H7 (cell line): ENCODE measurements at regions not wholly inside any gene's neighbourhood (a gene's known extent, or its start where the extent isn't known, plus 50 kb on each side); places are given as distances from the start of the nearest gene placed in this dataset.
"Not testable (repeated sequence)": the region's sequence is repeated elsewhere in the genome, so short reads cannot be mapped to it uniquely, and the experiment has no call there.

Experiments used
- DNase-seq: peaks from one replicate; pipeline ENCODE4 v3.0.0; 2012
- H3K27me3 ChIP-seq: 2 replicates; pipeline ENCODE4 v1.6.0; 2011; ENCODE audit warnings: mild to moderate bottlenecking, low read length; ENCODE audit not compliant: control insufficient read depth, insufficient read depth
- H3K36me3 ChIP-seq: replicated peaks from 2 replicates; pipeline ENCODE4 v1.5.1; 2011; ENCODE audit warnings: low read length; ENCODE audit not compliant: control insufficient read depth, insufficient read depth
- H3K4me3 ChIP-seq: 2 replicates; pipeline ENCODE4 v1.5.1; 2011; ENCODE audit warnings: low read depth, mild to moderate bottlenecking, control low read depth, low read length, moderate library complexity; ENCODE audit not compliant: insufficient read depth

DNA sequence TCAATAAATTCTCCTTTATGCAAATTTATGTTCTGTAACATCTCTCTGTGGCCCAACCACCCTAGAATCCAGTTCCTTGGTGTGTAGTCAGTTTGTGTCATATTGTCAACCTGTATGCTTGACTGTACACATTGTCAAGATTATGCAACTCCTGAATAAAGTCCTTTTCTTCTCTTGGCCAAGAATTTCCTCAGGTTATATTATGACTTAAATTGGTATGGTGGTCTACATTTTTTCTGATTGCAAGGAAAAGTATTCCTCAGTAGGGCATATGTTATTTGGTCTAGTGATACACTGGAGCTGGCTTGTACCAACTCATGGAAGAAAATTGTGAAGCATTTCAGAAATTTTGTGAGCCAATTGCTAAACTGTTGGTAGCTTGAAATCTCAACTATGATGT, 482.8 kb upstream of the CHORDC1 start:
- Histone ChIP-seq H3K4me3 (no peak overlapping the region), H3K27me3 (no peaks in the 10 kb centered on the region), H3K36me3 (no peaks in the 10 kb centered on the region)
- no peak for DNase-seq

DNA sequence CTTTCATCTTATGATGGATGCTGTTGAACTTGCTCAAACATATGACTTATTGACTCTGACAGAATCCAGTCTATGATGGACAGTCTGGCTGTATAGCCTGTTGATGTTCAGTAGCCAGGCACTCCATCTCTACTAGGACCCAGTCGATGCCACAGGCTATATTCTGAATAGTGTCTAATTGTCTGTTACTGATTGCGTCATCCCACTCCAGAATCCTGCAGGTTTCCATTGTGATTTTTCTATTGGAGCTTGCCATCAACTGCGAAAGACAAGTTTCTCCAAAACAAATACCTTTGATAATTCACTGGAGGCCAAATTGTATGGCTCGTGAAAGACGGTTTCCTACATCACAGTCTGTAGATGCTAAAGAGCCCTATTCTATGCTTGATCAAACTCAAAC, 481.7 kb upstream of the CHORDC1 start:
- H3K27me3 ChIP-seq: no peaks in the 10 kb centered on the region
- no peak for DNase-seq
- no peaks in the 10 kb centered on the region for H3K36me3 ChIP-seq
- H3K4me3 ChIP-seq: no peak overlapping the region

DNA sequence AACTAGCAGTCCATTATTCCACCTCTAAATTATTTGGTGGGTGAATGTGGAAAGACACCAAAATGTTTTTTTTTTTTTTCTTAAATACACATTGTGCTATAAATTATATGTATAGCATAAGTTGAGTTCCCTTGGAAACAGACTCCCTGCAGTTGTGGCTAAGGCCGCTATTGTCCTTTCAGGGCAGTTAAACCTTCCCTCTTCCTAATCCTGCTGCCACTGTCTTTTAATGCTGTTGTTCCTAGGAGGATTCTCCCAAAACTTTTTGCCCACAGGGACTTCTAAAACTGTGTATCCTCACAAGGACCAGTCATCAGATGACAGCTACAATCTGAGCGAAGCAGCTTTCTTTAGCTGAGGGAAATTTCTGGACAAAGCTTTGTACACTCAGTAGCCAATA, 478.9 kb upstream of the CHORDC1 start:
- H3K4me3 ChIP-seq: no peak overlapping the region
- no peak for DNase-seq
- no peaks in the 10 kb centered on the region for H3K27me3 ChIP-seq
- no peaks in the 10 kb centered on the region for H3K36me3 ChIP-seq

DNA sequence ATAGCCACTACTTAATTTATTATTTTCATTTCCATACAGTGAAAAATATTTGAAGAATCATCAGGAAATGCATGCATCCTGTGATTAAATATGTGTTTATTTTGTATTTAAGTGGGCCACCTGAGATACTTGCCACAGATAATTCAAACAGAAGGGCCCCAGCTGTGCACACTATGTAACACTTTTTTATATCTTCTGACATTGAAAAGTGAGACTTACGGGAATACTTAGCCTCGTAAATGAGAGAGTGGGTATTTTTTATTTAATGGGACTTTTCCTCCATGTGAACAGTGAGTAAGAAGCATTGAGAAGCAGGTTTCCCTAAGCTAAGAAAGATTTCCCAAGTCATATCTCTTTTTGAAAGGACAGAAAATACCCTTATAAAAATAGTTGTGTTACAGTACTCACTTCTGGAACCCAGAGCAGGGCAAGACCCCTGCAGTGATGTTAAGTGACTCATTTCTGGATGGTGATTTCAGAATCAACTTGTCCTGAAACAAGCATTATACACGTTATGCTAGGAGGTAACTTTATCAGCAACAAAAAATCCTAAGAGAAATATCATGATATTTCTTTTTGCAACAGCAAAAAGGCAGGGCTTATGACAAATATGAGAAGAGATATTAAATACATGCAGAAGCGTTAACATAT, 478.1 kb upstream of the CHORDC1 start:
- no peaks in the 10 kb centered on the region for H3K27me3 ChIP-seq
- no peak overlapping the region for H3K4me3 ChIP-seq
- H3K36me3 ChIP-seq: no peaks in the 10 kb centered on the region
- DNase-seq: no peak

DNA sequence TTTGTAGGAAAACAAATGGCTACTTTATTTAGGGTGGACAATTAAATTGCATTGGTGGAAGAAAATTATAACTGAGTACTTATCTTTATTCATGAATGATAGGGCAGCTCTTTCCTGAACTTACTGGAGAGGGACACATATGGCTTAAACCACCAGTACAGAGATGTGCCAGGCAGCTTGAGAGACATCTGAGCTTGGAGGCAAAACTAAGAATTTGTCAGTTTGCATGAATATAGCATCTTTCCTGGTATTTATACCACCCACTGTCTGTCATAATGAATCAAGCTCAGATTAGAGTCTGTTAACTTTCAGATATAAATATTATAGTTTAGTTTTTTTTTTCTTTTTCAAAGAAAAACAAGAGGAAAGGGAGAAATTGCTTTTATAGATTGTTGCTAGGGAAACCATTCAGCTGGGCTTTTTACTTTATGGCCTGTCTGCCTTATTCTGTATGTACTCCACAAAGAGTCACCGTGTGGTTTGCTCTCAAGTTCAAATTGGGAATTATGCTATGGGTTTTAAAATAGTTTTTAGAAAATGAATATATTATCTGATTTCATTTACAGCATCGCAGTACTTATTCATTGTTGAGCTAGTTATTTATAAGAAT, 477.0 kb upstream of the CHORDC1 start:
- H3K36me3 ChIP-seq: no peaks in the 10 kb centered on the region
- no peaks in the 10 kb centered on the region for H3K27me3 ChIP-seq
- no peak overlapping the region for H3K4me3 ChIP-seq
- DNase-seq: no peak

DNA sequence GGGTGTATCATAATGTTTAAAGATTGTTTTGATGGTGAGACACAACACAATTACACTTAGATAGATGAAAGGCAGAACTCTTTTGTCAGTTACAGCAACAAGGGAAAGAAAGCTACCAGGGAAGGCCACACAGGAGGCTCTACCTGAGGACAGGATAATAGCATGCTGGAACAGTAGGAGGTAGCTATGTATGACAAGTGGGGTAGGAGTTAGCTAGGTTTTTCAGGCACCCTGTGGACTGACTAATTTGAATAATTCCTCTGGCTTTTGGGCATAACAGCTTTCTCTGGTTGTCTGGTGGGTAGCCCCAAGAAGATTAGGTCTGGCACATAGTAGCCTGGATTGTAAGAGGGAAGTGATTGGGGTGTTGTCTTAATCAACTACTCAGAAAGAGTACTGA, 475.4 kb upstream of the CHORDC1 start:
- H3K4me3 ChIP-seq: no peak overlapping the region
- H3K27me3 ChIP-seq: no peaks in the 10 kb centered on the region
- DNase-seq: peak; percentile 33
- H3K36me3 ChIP-seq: no peaks in the 10 kb centered on the region

DNA sequence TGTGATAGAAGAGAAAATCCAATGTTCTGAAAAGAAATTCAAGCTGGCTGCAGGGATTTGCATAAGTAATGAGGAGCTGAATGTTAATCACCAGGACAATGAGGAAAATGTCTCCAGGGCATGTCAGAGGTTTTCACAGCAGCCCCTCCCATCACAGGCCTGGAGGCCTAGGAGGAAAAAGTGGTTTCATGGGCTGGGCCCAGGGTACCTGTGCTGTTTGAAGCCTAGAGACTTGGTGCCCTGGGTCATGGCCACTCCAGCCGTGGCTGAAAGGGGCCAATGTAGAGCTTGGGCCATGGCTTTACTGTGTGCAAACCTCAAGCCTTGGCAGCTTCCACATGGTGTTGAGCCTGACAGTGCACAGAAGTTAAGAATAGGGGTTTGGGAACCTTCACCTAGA, 452.6 kb upstream of the CHORDC1 start:
- not testable (repeated sequence) for H3K36me3 ChIP-seq, H3K27me3 ChIP-seq, H3K4me3 ChIP-seq, DNase-seq

DNA sequence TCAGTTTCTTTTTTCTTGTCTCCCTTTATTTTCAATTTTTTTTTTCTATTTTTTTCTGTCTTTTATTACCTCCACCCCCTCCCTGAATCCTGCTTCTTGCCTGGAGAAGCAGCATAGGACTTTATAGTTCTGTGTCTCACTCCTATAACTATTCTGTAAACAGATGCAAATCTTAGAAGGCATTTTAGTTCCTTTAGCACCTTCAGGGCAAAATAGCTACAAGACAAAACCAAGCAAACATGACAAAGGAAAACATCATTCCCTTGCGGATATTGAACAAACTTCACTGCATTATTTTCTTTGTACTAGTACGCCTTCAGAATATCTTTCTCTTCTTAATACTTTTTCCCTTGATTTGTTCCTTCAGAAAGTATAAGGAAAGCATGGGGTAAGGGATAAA, 446.2 kb upstream of the CHORDC1 start:
- no peak for DNase-seq
- Histone ChIP-seq H3K27me3 (no peaks in the 10 kb centered on the region), H3K36me3 (no peaks in the 10 kb centered on the region), H3K4me3 (no peak overlapping the region)

DNA sequence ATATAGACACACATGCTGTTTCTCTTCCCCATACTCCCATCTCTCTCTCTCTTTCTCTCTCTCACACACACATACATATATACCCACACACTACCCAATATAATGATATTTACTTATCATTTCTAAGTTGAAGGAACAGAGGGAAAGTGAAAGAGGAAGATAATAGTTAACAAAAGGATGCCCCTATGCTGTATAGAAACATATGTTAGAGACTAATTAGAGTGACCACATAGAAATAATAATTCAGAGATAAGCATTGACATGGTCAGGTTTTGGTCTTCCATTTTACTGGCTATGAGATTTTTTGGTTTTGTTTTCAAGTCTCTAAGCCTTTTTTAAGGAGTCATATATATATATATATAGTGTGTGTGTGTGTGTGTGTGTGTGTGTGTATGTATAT, 445.7 kb upstream of the CHORDC1 start:
- DNase-seq: no peak
- no peaks in the 10 kb centered on the region for H3K36me3 ChIP-seq
- no peak overlapping the region for H3K4me3 ChIP-seq
- H3K27me3 ChIP-seq: no peaks in the 10 kb centered on the region

DNA sequence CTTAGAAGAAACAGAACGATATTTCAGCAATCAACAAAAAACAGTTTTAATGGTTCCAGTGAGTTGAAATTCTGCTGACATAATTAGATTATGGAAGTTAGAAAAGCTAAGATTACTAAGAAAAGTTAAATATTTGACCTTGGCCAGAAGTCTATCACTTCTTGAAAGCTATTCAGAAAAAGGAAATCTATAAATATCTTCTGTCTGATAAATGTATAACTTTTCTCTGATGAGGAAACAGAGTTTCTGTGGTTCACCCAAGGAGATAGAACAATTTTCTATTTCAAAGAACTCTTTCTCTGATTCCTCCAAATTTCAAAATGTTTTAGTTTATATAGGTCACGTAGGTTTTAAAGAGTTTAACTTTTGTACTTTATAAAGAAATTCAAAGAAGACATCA, 438.4 kb upstream of the CHORDC1 start:
- Histone ChIP-seq H3K36me3 (no peaks in the 10 kb centered on the region), H3K4me3 (no peak overlapping the region), H3K27me3 (no peaks in the 10 kb centered on the region)
- no peak for DNase-seq

DNA sequence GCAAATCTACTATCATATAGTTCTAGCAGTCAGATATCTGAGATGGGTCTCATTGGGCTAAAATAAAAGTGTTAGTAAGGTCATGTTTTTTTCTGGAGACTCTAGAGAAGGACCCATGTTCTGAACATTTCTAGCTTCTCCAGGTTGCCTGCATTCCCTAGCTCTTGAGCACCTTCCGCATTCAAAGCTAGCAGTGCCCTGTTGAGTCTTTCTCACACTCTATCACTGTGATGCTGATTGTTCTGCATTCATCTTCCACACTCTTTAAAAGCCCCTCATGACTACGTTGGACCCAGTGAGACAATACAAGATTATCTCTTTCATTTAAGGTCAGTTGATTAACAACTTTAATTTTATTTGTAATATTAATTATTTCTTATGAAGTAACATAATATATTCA, 433.3 kb upstream of the CHORDC1 start:
- no peaks in the 10 kb centered on the region for H3K36me3 ChIP-seq
- H3K27me3 ChIP-seq: no peaks in the 10 kb centered on the region
- no peak overlapping the region for H3K4me3 ChIP-seq
- DNase-seq: peak; percentile 2

DNA sequence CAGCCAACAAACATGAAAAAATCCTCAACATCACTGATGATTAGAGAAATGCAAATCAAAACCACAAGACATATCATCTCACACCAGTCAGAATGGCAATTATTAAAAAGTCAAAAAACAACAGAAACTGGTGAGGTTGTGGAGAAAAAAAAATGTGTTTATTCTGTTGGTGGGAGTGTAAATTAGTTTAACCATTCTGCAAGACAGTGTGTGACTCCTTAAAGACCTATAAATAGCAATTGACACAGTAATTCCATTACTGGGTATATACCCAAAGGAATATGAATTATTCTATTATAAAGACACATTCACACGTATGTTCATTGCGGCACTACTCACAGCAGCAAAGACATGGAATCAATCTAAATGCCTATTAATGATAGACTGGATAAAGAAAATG, 427.3 kb upstream of the CHORDC1 start:
- DNase-seq: no peak
- Histone ChIP-seq H3K36me3 (no peaks in the 10 kb centered on the region), H3K27me3 (no peaks in the 10 kb centered on the region), H3K4me3 (no peak overlapping the region)

DNA sequence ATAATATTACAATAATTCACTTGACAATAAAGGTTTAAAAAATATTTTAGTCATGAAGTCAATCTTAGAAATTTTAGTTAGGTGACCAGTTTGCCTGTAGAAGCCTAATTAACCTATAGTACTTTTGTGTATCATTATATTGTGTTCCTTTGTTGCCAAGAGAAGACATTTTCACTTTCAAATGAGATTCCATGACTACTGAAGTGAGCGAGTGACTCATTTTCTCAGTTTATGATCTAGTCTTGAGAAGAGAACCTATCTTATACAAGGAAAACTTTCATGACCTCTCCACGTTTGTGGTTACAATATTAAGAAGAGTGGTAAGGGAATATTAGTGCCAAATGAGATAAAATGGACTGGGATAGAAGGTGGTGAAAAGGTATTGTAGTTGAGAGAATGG, 423.9 kb upstream of the CHORDC1 start:
- Histone ChIP-seq H3K27me3 (no peaks in the 10 kb centered on the region), H3K36me3 (no peaks in the 10 kb centered on the region), H3K4me3 (no peak overlapping the region)
- DNase-seq: no peak

DNA sequence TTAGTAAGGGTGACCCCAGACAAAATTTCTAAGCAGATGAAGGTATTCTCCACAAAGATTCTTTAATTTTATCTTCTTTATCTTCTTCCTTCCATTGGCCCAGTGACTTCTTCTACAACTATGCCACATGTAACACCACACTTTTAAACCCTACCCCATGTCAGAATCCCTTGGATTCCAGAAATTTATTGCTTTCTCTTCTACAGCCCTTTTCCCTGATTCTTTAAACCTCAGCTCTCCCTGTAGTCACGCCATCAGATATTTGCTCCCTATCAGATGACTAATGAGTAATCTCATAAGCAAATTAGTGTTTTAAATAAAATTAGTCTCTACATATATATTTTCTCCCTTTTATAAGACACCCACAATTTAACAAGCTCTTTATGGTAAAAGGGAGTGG, 423.4 kb upstream of the CHORDC1 start:
- Histone ChIP-seq H3K36me3 (no peaks in the 10 kb centered on the region), H3K27me3 (no peaks in the 10 kb centered on the region)
- DNase-seq: no peak

DNA sequence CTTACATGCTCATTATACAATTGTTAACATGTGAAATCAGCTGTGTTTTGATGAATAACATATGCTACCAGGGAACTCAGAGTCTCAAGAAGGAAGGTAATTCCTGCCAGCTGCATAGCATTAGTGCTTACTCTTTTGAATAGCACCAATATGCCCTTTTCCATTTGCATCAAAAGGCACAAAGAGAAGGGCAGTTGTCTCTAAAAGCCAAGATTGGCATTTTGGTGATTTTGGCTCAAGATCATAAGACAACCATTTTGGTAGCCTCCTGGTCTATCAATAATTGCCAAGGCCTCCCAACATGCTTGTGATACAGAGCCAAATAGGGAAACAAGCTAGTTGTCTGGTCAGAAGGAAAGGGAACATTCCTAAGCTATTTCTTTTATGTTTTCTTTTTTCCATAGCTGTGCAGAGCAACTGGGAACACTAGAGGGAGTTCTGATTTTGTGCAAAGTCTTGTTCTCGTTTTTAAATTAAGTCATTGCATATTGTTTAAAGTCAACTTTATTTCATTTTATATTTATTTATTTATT, 416.7 kb upstream of the CHORDC1 start:
- Histone ChIP-seq H3K4me3 (no peak overlapping the region), H3K36me3 (no peaks in the 10 kb centered on the region), H3K27me3 (no peaks in the 10 kb centered on the region)
- DNase-seq: no peak

More for the DNA sequence above, 423.4 kb upstream of the CHORDC1 start:
- H3K4me3 ChIP-seq: no peak overlapping the region
